MV-4-11 (cell line): ENCODE measurements at regions not wholly inside any gene's neighbourhood (a gene's known extent, or its start where the extent isn't known, plus 50 kb on each side); places are given as distances from the start of the nearest gene placed in this dataset.
A peak's percentile ranks its signal among the peaks of the same experiment; 100 is the strongest.

Source experiments
- DNase-seq: peaks from one replicate; lab custom pipeline; 2025; lab: John Stamatoyannopoulos, UW

DNA sequence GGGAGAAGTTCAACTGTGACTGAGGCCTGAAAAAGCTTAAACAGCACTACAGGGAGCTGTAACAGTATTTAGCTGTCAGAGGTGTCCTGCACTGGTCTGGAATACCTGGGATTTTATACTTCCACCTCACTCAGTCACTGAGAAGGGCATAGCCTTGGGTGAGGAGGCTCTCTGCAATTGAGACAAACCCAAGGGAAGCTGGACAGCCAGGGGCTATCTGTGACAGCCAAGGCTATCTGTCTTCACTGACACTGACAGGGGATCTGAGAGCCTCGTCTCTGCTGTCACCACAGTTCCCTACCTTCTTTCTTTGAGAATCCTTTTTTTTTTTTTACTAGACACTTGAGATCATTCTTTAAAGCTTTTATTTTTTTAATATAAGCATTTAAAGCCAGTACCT, 356.2 kb upstream of the CD180 start:
- DNase-seq, result no peak

DNA sequence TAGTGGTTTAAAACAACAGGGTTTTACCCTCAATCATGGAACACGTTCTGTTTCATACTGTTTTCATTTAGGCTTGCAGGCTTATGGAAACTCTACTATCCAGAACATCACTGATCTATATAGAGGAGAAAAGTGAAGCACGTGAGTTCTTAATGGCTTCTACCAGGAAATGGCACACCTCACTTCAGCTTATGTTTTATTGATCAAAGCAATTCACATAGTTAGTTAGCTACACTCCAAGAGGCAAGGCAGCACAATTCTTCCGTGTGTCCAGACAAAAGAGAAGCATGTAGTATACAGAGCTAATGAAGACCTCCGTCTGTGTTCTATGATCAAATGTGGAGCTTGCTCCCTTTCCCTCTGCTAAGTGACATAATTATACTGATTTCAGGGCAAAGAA, 353.3 kb upstream of the CD180 start:
- DNase-seq, result no peak

DNA sequence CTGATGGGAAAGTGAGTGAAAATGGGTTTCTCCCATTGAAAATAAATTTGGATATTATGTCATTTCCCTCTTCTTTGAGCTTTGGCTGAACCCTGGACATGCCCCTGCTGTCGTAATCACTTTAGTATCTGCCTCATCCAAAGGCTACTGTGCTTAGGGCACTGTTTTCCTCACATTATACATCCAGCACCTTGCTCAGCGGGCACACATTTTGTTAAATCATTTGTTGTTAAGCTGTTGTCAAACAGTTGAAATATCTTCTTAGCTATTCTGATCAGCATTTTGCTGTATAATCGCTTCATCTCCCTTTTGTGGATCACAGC, 352.7 kb upstream of the CD180 start:
- no peak for DNase-seq

DNA sequence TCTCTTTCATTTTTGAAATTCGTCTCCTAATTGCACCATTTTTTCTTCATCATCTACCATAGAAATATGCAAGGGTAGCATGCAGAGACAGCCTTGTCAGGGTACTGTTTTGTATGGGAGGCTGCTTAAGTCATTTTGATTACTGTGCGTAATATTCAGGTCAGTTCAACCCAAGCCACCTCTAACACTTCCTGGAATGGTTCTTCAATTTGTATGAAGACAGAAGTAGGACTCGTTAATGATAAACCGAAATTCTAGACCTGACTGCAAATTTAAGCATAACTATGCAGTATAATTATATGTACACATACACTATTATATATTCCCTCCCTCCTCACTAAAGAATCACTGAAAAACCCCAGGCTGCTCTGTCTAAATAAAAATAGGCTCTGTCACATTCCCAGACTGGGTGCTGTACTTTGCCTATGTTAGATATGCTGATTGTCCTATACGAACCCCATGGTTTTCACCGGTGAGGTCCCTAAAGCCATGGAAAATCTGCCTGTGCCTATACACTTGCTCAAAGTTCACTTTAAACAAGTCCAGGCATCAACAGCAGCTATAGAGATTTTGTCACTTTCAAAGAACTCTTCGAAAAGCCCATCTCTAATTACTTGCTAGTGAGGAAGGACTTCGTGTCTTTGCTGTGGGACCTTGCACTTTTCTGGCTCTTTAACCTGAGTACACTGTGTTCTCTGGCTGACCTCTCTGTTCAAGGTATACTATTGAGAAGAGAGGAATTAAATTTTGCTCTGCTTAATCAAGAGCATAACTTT, 352.1 kb upstream of the CD180 start:
- DNase-seq, result no peak

DNA sequence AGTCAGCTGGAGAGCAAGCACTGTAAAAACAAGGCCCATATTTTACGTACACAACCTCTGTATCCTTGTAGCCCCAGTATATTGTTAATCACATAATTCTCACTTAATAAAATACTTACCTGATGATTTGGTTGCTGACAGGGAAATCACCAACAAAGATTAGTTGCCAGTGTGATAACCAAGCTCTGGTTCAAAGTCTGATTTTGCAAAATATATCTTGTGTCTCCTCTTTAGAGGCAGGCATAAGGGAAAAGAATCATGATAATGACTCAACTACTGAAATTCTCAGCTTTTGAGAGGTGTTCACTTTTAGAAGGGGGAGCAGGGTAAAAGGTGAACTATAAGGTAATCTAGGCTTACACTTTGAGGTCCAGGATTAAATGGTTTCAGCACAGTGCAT, 351.1 kb upstream of the CD180 start:
- DNase-seq, result no peak

DNA sequence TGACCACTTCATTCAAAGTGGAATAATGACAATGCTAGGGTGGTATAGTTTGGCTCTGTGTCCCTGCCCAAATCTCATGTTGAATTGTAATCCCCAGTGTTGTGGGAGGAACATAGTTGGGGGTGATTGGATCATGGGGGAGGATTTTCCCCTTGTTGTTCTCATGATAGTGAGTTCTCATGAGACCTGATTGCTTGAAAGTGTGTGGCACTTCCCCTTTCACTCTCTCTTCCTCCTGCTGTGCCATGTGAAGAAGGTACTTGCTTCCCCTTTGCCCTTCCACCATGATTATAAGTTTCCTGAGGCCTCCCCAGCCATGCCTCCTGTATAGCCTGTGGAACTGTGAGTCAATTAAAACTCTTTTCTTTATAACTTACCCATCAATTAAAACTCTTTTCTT, 348.3 kb upstream of the CD180 start:
- DNase-seq, result peak; percentile 93

DNA sequence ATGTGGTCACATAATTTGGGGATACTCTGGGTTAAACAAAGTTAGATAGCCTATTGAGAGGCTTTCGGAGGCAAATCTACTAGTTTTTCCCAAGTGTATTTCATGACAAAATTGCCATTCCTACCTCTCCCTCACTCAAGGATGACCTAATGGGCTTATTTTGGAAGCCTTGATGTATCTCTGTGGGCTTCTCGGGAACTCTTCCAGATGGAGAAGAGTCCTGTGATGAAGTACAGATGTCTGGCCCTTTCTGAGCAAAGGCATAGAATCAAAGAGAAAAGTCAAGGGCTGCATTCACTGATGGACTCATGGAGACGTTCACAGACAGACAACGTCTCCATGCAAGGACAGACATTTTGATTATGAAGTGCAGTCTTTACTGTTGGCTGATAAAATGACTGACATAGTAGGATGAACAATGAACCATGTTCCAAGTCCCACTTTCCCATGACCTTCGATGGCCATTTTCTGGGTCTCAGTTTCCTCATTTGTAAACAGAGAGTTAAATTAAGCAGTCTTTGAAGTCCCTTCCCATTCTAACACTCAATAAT, 347.2 kb upstream of the CD180 start:
- DNase-seq, result no peak

DNA sequence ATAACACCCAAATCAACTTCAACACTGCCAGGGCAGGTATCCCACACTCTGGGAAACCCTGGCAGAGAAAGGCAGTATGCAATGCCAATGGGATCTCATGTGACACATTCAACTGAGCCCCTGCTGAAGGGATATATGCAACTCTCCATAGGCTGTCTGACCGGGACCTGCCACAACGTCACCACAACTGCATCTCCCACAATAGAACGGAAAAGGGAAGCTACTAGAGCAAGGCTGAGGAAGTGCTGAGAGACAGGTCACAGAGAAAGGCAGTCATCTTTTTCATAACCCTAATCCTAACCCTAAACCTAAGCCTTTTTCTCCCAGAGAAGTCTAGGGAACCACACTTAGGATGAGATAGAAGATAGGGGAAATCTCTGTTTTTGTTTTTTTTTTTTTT, 345.9 kb upstream of the CD180 start:
- DNase-seq, result peak; percentile 83

DNA sequence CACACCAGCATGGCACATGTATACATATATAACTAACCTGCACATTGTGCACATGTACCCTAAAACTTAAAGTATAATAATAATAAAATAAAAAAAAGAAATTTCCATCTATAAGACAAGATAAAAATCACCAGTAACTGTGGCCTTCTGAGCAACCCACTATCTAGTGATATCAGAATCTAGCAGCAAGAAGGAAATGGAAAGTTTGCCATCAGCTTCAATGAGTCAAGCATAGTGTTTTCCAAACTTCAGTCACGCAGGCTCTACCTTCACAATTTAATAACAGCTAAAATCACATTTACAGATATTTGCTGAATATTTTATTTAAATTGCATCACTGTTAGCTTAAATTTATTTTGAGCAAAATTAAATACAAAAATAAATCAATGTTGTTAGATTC, 345.3 kb upstream of the CD180 start:
- no peak for DNase-seq

DNA sequence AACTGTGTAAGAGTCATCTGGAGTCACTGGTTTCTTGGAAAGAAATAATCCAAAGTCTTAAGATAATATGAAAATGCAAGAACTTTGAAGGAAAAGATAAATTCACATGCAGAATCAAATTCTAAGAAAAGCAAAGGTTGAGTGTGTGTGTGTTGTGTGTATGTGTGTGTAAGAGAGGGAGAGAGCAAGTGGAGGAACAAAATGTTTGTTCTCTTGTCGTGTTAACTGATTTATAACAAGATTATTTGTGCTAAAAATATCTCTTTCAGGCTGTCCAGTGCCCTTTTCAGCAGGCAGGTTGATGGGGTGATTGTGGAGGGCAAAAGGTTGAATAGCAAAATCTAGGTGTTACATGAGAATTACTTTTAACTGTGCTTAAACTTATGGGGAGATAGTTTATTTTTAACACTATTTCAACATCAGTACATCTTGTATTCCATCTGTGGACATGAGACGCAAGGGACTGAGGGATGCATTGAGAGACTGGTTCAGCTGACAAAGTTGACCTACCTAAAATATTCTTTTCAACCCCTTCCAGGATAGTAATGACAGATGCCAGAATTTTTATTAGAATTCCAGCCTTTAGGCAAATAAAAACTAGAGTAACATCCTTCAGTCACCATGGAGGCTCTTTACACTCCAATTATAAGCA, 342.4 kb upstream of the CD180 start:
- no peak for DNase-seq

DNA sequence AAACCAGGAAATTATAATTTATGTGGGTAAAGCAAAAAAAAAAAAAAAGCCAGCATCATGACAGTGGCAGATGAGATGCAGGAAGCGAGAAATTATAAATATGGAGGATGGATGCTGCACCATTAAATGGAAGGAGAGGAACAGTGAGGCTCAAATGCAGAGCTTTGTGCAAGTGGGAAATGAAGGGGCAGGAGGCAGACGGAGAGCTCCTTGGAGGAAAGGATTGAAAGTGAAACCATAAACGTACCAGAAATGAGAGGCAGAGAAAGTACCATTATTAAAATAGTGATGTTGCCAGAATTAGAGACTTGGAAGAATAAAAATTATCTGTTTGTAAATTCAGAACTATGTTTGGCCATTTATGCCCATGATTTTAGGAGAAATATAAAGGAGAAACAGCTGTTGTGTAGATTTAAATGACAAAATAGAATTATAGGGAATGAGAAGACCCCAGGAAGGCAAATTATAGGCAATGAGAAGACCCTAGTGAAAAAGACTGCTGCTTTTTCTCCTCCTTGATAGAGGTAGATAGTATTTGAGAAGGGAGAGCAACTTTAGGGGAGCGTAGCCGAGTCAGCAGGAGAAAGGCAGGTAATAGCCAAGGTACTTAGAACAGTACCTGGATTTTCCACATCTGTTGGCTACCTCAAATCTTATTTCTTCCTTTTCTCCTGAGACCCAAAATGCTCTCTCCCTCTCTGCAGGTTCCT, 341.0 kb upstream of the CD180 start:
- DNase-seq, result no peak

DNA sequence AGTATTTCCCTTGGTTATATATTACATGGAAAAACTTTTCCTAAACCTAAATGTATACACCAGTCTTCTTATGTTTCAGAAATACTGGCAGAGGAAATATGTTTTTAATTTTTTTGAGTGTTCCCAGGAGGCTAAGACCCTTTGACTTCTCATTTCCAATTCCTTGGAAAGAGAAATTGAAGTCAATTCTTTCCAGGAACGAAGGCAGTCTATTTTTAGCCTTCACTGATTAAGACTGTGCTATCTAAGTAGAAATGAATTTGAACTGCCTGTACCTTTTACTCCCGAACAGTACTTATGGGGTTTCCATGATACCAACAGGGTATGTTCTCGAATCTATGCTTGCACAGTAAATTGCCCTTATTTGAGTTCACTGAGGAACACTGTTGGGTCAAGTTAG, 340.3 kb upstream of the CD180 start:
- DNase-seq, result no peak

DNA sequence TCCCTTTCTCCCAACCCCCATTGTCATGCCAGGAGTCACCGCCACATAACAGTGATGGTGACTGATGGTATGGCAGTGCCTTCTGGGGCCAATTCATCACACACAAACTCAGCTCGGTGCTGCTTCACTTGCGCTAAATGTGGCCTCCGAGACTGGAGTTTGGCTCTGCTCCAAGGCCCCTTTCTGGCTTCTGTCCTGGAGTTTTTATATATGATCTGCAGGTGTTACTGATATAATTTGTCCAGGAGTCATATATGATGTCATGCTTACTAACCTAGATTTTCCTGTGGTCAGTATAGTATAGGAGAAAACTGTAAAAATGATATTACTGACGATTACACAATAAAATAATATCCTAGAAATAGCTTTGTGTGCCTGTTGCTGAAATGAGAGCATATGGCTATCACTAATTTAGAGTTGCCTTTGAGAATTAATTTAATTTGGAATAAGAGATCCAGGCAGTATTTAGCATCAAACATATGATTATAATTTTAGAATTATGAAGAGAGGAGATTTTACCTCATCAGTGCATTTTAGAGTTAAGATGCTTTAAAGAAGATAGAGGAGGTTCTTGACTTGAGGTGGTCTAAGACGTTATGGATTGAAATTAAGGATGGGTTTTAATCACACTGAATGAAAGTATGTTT, 334.1 kb upstream of the CD180 start:
- DNase-seq, result no peak

DNA sequence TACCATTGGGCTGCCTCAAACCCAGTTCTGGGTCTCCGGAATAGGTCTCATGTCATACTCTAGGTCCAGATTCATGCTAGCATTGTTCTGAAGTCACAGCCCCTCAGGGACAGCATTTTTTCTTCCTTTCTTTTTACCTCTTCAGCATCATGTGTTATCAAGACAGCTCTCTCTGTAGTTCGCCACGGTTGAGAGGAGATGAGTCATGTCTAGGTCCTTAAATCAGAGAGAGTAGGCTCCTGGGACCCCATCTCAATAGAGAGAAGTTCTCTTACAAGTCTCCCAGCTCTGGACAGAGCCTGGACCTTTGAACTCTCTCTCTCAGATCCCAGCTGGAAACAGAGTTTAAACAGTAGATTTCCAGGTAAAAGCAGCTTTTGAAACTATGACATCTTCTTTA, 332.4 kb upstream of the CD180 start:
- DNase-seq, result no peak

DNA sequence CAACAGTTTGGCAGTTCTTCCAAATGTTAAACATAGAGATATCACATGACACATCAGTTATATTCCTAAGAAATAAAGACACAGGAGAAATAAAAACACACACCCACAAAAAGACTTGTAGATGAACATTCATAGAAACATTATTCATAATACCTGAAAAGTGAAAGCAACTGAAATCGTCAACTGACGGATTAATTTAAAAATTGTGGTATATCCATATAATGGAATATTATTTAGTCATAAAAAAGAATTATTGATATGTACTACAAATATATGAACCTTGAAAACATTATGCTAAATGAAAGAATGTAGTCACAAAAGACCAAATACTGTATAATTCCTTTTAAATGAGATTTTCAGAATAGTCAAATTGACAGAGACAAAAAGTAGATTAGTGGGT, 330.2 kb upstream of the CD180 start:
- DNase-seq, result no peak

DNA sequence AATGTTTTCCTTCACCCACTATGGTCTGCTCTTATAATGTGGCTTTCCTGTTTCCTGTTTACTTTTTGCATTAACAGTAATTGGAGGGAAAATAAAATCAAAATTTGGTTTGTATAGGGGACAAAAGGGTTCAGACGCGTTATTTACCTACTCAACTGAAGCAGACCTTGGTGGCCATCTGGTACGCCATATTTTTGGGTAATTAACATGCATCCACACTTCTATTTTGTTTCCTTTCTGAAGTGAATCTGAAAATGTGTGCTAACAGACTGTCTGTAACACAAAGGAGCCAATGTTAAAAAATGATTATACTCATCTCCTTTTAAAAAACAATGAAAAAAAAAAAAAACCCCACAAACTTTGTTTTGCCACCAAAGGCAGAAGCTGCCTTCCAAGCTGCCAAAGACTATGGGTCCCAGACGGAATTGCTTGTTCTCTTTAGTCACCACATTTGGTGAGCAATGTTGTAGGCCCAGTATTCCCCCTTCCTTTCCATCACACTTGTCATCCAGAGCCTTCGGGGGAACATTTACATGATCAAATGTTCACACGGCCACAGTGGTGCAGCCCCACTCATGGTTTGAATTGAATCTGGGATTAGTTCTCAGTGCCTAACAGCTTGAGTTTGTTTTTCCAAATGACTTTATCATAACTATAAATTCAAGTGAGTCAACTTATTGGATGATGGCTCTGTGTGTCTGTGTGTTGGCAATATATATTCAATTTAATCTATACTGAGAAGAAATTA, 323.7 kb upstream of the CD180 start:
- no peak for DNase-seq

DNA sequence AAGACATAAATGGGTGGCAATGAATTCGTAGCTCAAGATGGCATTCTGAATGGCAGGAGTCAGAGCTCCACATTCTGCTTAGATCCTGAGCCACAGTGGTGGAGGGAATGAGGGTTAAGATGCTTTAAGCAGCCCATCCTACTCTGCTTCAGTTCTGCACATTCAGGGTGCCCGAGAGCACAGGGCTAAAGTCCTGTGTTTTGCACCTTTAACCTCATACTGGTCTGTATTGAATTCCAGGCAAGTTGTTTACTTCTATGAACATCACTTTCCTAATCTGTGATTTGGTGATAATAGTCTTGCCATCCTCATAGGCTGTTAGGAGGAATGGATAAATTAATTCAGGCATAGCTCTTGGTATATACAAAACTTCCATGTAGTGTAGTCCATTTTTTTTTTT, 321.6 kb upstream of the CD180 start:
- no peak for DNase-seq

DNA sequence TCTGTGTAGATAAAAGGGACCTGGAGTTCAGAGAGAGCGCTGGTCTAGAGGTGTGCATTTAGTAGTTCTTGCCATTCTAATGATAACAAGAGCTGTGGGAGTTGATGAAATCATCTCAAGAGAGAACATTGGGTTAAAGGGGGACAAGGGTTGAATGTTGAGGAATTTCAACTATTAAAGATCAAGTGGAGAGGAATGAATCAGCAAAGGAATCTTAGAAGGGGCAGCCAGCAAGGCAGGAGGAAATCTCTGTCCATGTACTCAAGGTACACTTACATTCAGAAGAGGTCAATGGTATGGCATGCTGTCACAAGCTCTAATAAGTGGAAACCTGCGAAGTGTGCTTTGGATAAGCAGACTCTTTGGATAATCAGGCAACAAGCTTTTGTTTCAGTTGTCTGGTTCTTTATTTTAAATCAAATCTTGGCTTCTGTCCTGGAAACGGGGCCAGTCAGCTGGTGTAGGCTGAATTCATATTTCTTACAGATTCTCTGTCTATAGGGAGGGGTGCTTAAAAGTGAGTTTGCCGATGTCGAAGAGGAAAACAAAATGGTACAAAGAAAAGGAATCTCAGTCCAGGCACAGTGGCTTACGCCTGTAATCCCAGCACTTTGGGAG, 320.5 kb upstream of the CD180 start:
- no peak for DNase-seq

DNA sequence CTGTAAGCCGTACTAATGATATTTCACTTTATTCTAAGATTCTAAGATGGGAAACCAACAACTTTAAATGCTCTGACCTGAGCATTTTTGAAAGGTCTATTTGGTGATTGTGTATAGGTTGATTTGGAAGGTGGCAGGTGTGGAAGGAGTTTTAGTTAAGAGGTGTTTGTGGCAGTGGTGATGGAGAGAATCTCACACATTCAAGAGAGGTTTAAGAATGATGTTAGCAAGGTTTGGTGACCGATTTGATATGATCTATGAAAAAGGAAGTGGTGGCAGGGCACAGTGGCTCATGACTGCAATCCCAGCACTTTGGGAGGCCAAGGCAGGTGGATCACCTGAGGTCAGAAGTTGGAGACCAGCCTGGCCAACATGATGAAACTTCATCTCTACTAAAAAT, 319.2 kb upstream of the CD180 start:
- no peak for DNase-seq

DNA sequence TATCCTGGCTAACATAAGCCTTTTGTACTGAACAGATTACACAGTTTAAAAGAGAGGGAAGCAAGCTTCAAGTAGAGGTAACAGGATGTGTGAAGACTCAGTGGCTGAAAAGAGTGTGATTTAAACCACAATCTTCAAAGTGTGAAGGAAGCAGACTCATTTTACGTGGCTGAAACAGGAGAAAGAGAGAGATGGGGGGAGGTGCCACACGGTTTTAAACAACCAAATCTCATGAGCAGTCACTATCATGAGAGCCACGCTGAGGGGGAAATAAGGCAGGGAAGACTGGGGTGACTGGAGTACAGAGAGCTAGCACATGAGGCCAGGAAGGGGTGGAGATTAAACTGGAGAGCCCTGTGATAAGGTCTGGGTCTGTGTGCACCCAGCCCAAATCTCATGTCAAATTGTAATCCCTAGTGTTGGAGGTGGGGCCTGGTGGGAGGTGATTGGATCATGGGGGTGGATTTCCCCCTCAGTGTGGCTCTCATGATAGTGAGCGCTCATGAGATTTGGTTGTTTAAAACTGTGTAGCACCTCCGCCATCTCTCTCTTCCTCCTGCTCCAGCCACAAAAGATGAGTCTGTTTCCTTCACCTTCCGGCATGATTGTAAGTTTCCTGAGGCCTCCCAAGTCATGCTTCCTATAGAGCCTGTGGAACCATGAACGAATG, 318.6 kb upstream of the CD180 start:
- DNase-seq, result no peak

DNA sequence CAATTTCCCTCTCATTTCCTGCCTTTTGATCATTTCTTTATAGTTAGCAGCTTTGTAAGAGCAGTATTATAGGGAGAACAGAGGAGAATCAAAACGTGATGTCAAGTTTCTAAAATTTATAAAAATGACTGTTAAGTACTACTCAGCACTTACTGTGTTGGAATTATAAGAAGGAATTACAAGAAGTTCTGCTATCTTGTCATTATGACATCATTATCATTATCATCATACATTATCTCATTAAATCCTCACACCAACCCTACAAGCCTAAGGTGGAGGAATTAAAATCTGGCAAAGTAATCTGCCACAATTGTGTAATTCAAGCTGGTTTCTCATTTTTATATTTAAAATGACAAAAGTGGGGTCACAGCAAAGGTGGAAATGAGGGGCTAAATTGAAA, 316.2 kb upstream of the CD180 start:
- DNase-seq, result no peak
